Endothelial cell of umbilical vein (primary cell): ENCODE measurements at regions not wholly inside any gene's neighbourhood (a gene's known extent, or its start where the extent isn't known, plus 50 kb on each side); places are given as distances from the start of the nearest gene placed in this dataset.

ENCODE experiments used
- CTCF ChIP-seq, 2 donors: IDR thresholded peaks; 1 replicate in 1 of 2; 2 replicates in 1 of 2; pipeline ENCODE4 v1.5.1; 2011; ENCODE audit warnings: low read length in 2 of 2, mild to moderate bottlenecking in 2 of 2, moderate library complexity in 2 of 2, control low read depth in 1 of 2, inconsistent platforms in 1 of 2, low read depth in 1 of 2; ENCODE audit not compliant: insufficient read depth in 1 of 2; ENCODE audit errors: extremely low read depth in 1 of 2
- POLR2A ChIP-seq: IDR thresholded peaks from 2 replicates; pipeline ENCODE4 v1.6.1; 2012; ENCODE audit warnings: low read depth, mild to moderate bottlenecking, control low read depth, low read length
- POLR2AphosphoS5 ChIP-seq: IDR thresholded peaks from 2 replicates; pipeline ENCODE4 v1.6.1; 2012; ENCODE audit warnings: low read depth, mild to moderate bottlenecking, control low read depth, low read length, moderate library complexity; ENCODE audit not compliant: insufficient read depth

GRCh38 chr14:28703482-28703881, 63.1 kb upstream of the FOXG1 start:
- no peak for TF ChIP-seq CTCF (IDR thresholded peaks at IDR 0.05; ENCODE audit: extremely low read depth in 1 of 2, insufficient read depth in 1 of 2, low read depth in 1 of 2, low read length in 2 of 2)
- no peak for TF ChIP-seq POLR2AphosphoS5
- TF ChIP-seq POLR2A = no peak
